Stimulated activated CD4-positive, alpha-beta T cell treated with anti-CD3 and anti-CD28 coated beads, Interleukin-12 subunit alpha, Interleukin-12 subunit beta, amount 100 ng/mL, for 4 hours (primary cell): ENCODE measurements at regions not wholly inside any gene's neighbourhood (a gene's known extent, or its start where the extent isn't known, plus 50 kb on each side); places are given as distances from the start of the nearest gene placed in this dataset.

Experiments
- DNase-seq: peaks from one replicate; pipeline ENCODE4 v3.0.0-alpha.2; 2020

- no peak for DNase-seq
Observed at GRCh38 chr4:37000281-37000680, 244.3 kb upstream of the NWD2 start.

- DNase-seq = no peak
Observed at GRCh38 chr4:37001688-37002436, 242.7 kb upstream of the NWD2 start.

GRCh38 chr4:37002625-37003024, 241.9 kb upstream of the NWD2 start:
- DNase-seq = no peak

- no peak for DNase-seq
Observed at GRCh38 chr4:37008199-37008598, 236.3 kb upstream of the NWD2 start.

- no peak for DNase-seq
Observed at GRCh38 chr4:37014584-37014983, 230.0 kb upstream of the NWD2 start.

- no peak for DNase-seq
Observed at GRCh38 chr4:37015391-37015790, 229.2 kb upstream of the NWD2 start.

GRCh38 chr4:37023504-37023903, 221.0 kb upstream of the NWD2 start:
- DNase-seq = no peak

- no peak for DNase-seq
Observed at GRCh38 chr4:37023996-37024395, 220.5 kb upstream of the NWD2 start.

- DNase-seq = no peak
Observed at GRCh38 chr4:37040816-37041215, 203.7 kb upstream of the NWD2 start.

- no peak for DNase-seq
Observed at GRCh38 chr4:37043342-37043741, 201.2 kb upstream of the NWD2 start.

- DNase-seq = no peak
Observed at GRCh38 chr4:37051111-37051510, 193.4 kb upstream of the NWD2 start.

- DNase-seq = no peak
Observed at GRCh38 chr4:37051866-37052265, 192.7 kb upstream of the NWD2 start.

GRCh38 chr4:37054531-37055077, 189.9 kb upstream of the NWD2 start:
- no peak for DNase-seq

- DNase-seq = no peak
Observed at GRCh38 chr4:37058826-37059225, 185.7 kb upstream of the NWD2 start.

- DNase-seq = no peak
Observed at GRCh38 chr4:37066159-37066558, 178.4 kb upstream of the NWD2 start.

GRCh38 chr4:37068580-37068979, 176.0 kb upstream of the NWD2 start:
- DNase-seq = no peak

- DNase-seq = no peak
Observed at GRCh38 chr4:37070041-37070440, 174.5 kb upstream of the NWD2 start.

GRCh38 chr4:37071576-37071975, 173.0 kb upstream of the NWD2 start:
- DNase-seq = no peak

- DNase-seq = no peak
Observed at GRCh38 chr4:37073226-37073840, 171.2 kb upstream of the NWD2 start.

GRCh38 chr4:37082912-37083311, 161.6 kb upstream of the NWD2 start:
- no peak for DNase-seq

- DNase-seq = no peak
Observed at GRCh38 chr4:37095925-37096324, 148.6 kb upstream of the NWD2 start.

- DNase-seq = no peak
Observed at GRCh38 chr4:37101182-37101581, 143.4 kb upstream of the NWD2 start.

GRCh38 chr4:37101686-37102085, 142.9 kb upstream of the NWD2 start:
- no peak for DNase-seq

GRCh38 chr4:37109756-37110155, 134.8 kb upstream of the NWD2 start:
- DNase-seq = no peak

- DNase-seq = no peak
Observed at GRCh38 chr4:37124800-37125199, 119.7 kb upstream of the NWD2 start.
